Hepatocyte (in vitro differentiated cells): ENCODE measurements at regions not wholly inside any gene's neighbourhood (a gene's known extent, or its start where the extent isn't known, plus 50 kb on each side); places are given as distances from the start of the nearest gene placed in this dataset.

Experiments
- DNase-seq: peaks from one replicate; pipeline ENCODE4 v3.0.0-alpha.2; 2016; ENCODE audit warnings: low spot score
- H2AFZ ChIP-seq: fragments of 200-600 bp; sonication (generic); 2 replicates; pipeline ENCODE4 v1.6.0; 2016; ENCODE audit warnings: antibody characterized with exemption, mild to moderate bottlenecking
- H3K27ac ChIP-seq: fragments of 200-600 bp; sonication (generic); 2 replicates; pipeline ENCODE4 v1.5.1; 2016; ENCODE audit warnings: mild to moderate bottlenecking
- H3K27me3 ChIP-seq: fragments of 200-600 bp; sonication (generic); 2 replicates; pipeline ENCODE4 v1.6.1; 2016
- H3K36me3 ChIP-seq: fragments of 200-600 bp; sonication (generic); replicated peaks from 2 replicates; pipeline ENCODE4 v1.5.1; 2016; ENCODE audit warnings: low read depth; ENCODE audit not compliant: insufficient read depth
- H3K4me1 ChIP-seq: fragments of 200-600 bp; sonication (generic); 2 replicates; pipeline ENCODE4 v1.5.1; 2016; ENCODE audit warnings: mild to moderate bottlenecking, moderate library complexity; ENCODE audit not compliant: insufficient read depth
- H3K4me2 ChIP-seq: fragments of 200-600 bp; sonication (generic); 2 replicates; pipeline ENCODE4 v1.6.0; 2016
- H3K4me3 ChIP-seq: fragments of 200-600 bp; sonication (generic); 2 replicates; pipeline ENCODE4 v1.5.1; 2016; ENCODE audit warnings: mild to moderate bottlenecking
- H3K79me2 ChIP-seq: fragments of 200-600 bp; sonication (generic); 2 replicates; pipeline ENCODE4 v1.6.0; 2017; ENCODE audit warnings: mild to moderate bottlenecking
- H3K9me2 ChIP-seq: fragments of 200-600 bp; sonication (generic); replicated peaks from 2 replicates; pipeline ENCODE4 v1.6.0; 2017; ENCODE audit warnings: mild to moderate bottlenecking; ENCODE audit not compliant: insufficient read depth
- H3K9me3 ChIP-seq: fragments of 200-600 bp; sonication (generic); 2 replicates; pipeline ENCODE4 v1.5.1; 2016; ENCODE audit warnings: low read depth, mild to moderate bottlenecking
- H4K20me1 ChIP-seq: fragments of 200-600 bp; sonication (generic); 2 replicates; pipeline ENCODE4 v1.6.0; 2016; ENCODE audit warnings: mild to moderate bottlenecking; ENCODE audit not compliant: insufficient read depth, poor library complexity, severe bottlenecking
- CTCF ChIP-seq: fragments of 200-600 bp; sonication (generic); IDR thresholded peaks from 2 replicates; pipeline ENCODE4 v1.5.1; 2016; ENCODE audit warnings: antibody characterized with exemption, mild to moderate bottlenecking; ENCODE audit not compliant: poor library complexity
- EZH2 ChIP-seq: fragments of 200-600 bp; sonication (generic); IDR thresholded peaks from 2 replicates; pipeline ENCODE4 v1.6.1; 2016; ENCODE audit warnings: antibody characterized with exemption, mild to moderate bottlenecking, borderline replicate concordance
- EZH2phosphoT487 ChIP-seq: fragments of 200-600 bp; sonication (generic); IDR thresholded peaks from one replicate; pipeline ENCODE4 v1.6.1; 2018; ENCODE audit warnings: antibody characterized with exemption, mild to moderate bottlenecking, low read depth, moderate library complexity; ENCODE audit not compliant: unreplicated experiment, severe bottlenecking
- WGBS: methylation state at CpG from one replicate; pipeline ENCODE4 v1.1.6; 2016; ENCODE audit warnings: low lambda C conversion rate; ENCODE audit errors: missing lambda C conversion rate; 5-methylcytosine and 5-hydroxymethylcytosine counted together

GRCh38 chr3:181565416-181565815 is 146.3 kb upstream of the SOX2 start:
- Histone ChIP-seq H3K27ac (no peak overlapping the region), H3K9me2 (no peaks in the 10 kb centered on the region), H3K36me3 (no peaks in the 10 kb centered on the region), H3K9me3 (no peaks in the 10 kb centered on the region), H3K4me2 (no peak overlapping the region), H4K20me1 (no peaks in the 10 kb centered on the region), H3K4me3 (no peak overlapping the region), H3K27me3 (peaks cover 40% of the 10 kb centered on the region), H3K79me2 (no peaks in the 10 kb centered on the region), H3K4me1 (no peaks in the 10 kb centered on the region), H2AFZ (no peak overlapping the region)
- no peak for DNase-seq
- 29% methylated on average over 3 of the region's 3 CpGs for WGBS
- TF ChIP-seq EZH2 (no peak), EZH2phosphoT487 (no peak), CTCF (no peak)

DNA sequence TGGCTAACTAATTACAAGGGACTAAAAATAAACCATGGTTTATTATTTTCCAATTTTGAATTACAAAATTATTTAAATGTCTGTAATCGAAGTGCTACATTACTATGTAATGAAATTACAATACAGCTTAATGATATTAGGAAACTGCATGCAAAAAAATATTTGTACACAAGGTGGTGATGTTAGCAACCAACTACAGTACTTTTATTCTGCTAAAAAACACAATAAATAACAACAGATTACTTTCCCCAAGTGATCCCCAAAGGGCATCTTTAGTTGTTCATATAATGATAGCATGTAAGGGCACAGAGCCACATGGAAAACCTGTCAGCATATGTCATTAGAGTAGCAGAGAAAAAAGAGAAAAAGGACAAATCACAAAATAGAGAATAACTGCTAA is 147.5 kb upstream of the SOX2 start:
- Histone ChIP-seq H3K27ac (no peak overlapping the region), H3K36me3 (no peaks in the 10 kb centered on the region), H3K9me3 (no peaks in the 10 kb centered on the region), H4K20me1 (no peaks in the 10 kb centered on the region), H3K4me1 (no peaks in the 10 kb centered on the region), H3K9me2 (no peaks in the 10 kb centered on the region), H3K4me3 (no peak overlapping the region), H3K4me2 (no peak overlapping the region), H3K27me3 (peaks cover 41% of the 10 kb centered on the region), H3K79me2 (no peaks in the 10 kb centered on the region), H2AFZ (no peak overlapping the region)
- TF ChIP-seq EZH2 (no peak), CTCF (no peak), EZH2phosphoT487 (no peak)
- DNase-seq: no peak
- 57% methylated on average over 1 of the region's 1 CpG for WGBS

GRCh38 chr3:181561139-181562031 is 150.3 kb upstream of the SOX2 start:
- Histone ChIP-seq H3K9me2 (no peaks in the 10 kb centered on the region), H3K4me2 (no peak overlapping the region), H3K27me3 (peaks cover 33% of the 10 kb centered on the region), H3K4me3 (no peak overlapping the region), H3K79me2 (no peaks in the 10 kb centered on the region), H3K4me1 (no peaks in the 10 kb centered on the region), H3K9me3 (no peaks in the 10 kb centered on the region), H2AFZ (no peak overlapping the region), H3K36me3 (no peaks in the 10 kb centered on the region), H4K20me1 (no peaks in the 10 kb centered on the region), H3K27ac (no peak overlapping the region)
- 57% methylated on average over 12 of the region's 12 CpGs for WGBS
- TF ChIP-seq CTCF (no peak), EZH2 (no peak), EZH2phosphoT487 (no peak)
- DNase-seq: no peak
